Activated CD8-positive, alpha-beta memory T cell treated with anti-CD3 and anti-CD28 coated beads, Interleukin-2, amount 50 U/mL, for 1 hour (primary cell): ENCODE measurements at regions not wholly inside any gene's neighbourhood (a gene's known extent, or its start where the extent isn't known, plus 50 kb on each side); places are given as distances from the start of the nearest gene placed in this dataset.
"Not testable (repeated sequence)": the region's sequence is repeated elsewhere in the genome, so short reads cannot be mapped to it uniquely, and the experiment has no call there.

Experiments
- DNase-seq: peaks from one replicate; pipeline ENCODE4 v3.0.0-alpha.2; 2020; ENCODE audit errors: extremely low read depth

GRCh38 chr6:6724539-6725467, 136.3 kb downstream of the LY86 start:
- no peak for DNase-seq

- DNase-seq, result no peak
Measured at GRCh38 chr6:6725468-6726209, 137.1 kb downstream of the LY86 start.

GRCh38 chr6:6728169-6728941, 139.8 kb downstream of the LY86 start:
- no peak for DNase-seq

- no peak for DNase-seq
Measured at GRCh38 chr6:6729971-6730370, 141.5 kb downstream of the LY86 start.

GRCh38 chr6:6730831-6731230, 142.3 kb downstream of the LY86 start:
- no peak for DNase-seq

GRCh38 chr6:6734479-6735465, 146.3 kb downstream of the LY86 start:
- DNase-seq, result no peak

- no peak for DNase-seq
Measured at GRCh38 chr6:6736791-6737654, 148.5 kb downstream of the LY86 start.

GRCh38 chr6:6737671-6738070, 149.2 kb downstream of the LY86 start:
- no peak for DNase-seq

- no peak for DNase-seq
Measured at GRCh38 chr6:6738108-6738507, 149.6 kb downstream of the LY86 start.

- DNase-seq, result no peak
Measured at GRCh38 chr6:6738922-6739716, 150.6 kb downstream of the LY86 start.

- no peak for DNase-seq
Measured at GRCh38 chr6:6740595-6740994, 152.1 kb downstream of the LY86 start.

GRCh38 chr6:6741264-6741663, 152.7 kb downstream of the LY86 start:
- no peak for DNase-seq

- DNase-seq, result no peak
Measured at GRCh38 chr6:6742535-6742934, 154.0 kb downstream of the LY86 start.

GRCh38 chr6:6744551-6744950, 156.0 kb downstream of the LY86 start:
- no peak for DNase-seq

- not testable (repeated sequence) for DNase-seq
Measured at GRCh38 chr6:6745637-6746332, 157.3 kb downstream of the LY86 start.

GRCh38 chr6:6746333-6746969, 157.9 kb downstream of the LY86 start:
- DNase-seq, result no peak

- DNase-seq, result no peak
Measured at GRCh38 chr6:6746970-6747338, 158.4 kb downstream of the LY86 start.

GRCh38 chr6:6747371-6747770, 158.9 kb downstream of the LY86 start:
- no peak for DNase-seq
